IMR-90 (cell line): ENCODE measurements at regions not wholly inside any gene's neighbourhood (a gene's known extent, or its start where the extent isn't known, plus 50 kb on each side); places are given as distances from the start of the nearest gene placed in this dataset.

Experiments used
- ATAC-seq: fragments of 200-7000 bp; cut with Tn5 transposase; 2 replicates; pipeline ENCODE4 v1.9.1; 2020; ENCODE audit warnings: low read depth, mild to moderate bottlenecking, moderate library complexity
- BruUV-seq: library from RNA; stranded (reverse); fragments of 400-500 nt; replicated peaks from 2 replicates; lab custom pipeline; 2021; lab: Mats Ljungman, UMichigan
- CTCF ChIA-PET: fragments of 300-600 bp; formaldehyde crosslinking; extraction: SDS; loops from one replicate; lab custom pipeline; 2021; ENCODE audit warnings: antibody characterized with exemption; lab: Yijun Ruan, JAX
- POLR2A ChIA-PET: fragments of 300-600 bp; sonication (Branson Sonifier 250); formaldehyde crosslinking; loops from one replicate; lab custom pipeline; 2022; ENCODE audit warnings: antibody characterized with exemption; ENCODE audit not compliant: unreplicated experiment; lab: Charles Lee
- DNase-seq: peaks from one replicate; pipeline ENCODE4 v3.0.0; 2013
- H2AFZ ChIP-seq: replicated peaks from 2 replicates; pipeline ENCODE3; 2013; ENCODE audit warnings: low read length, mild to moderate bottlenecking; ENCODE audit not compliant: poor library complexity
- H2AK5ac ChIP-seq: 2 replicates; pipeline ENCODE4 v1.6.1; 2013; ENCODE audit warnings: low read depth, low read length, inconsistent platforms
- H2AK9ac ChIP-seq: replicated peaks from 2 replicates; pipeline ENCODE3; 2013; ENCODE audit warnings: mild to moderate bottlenecking, low read depth, low read length, moderate library complexity; ENCODE audit not compliant: poor library complexity
- H2BK120ac ChIP-seq: 2 replicates; pipeline ENCODE4 v1.6.1; 2013; ENCODE audit warnings: low read depth, low read length, inconsistent platforms
- H2BK15ac ChIP-seq: 3 replicates; pipeline ENCODE4 v1.6.1; 2013; ENCODE audit warnings: low read depth, low read length, inconsistent platforms
- H2BK20ac ChIP-seq: 2 replicates; pipeline ENCODE4 v1.6.1; 2013; ENCODE audit warnings: low read depth, mild to moderate bottlenecking, inconsistent platforms, low read length, moderate library complexity
- H2BK5ac ChIP-seq: 2 replicates; pipeline ENCODE4 v1.6.1; 2013; ENCODE audit warnings: mild to moderate bottlenecking, low read depth, low read length, inconsistent platforms; ENCODE audit not compliant: poor library complexity, severe bottlenecking
- H3K14ac ChIP-seq: replicated peaks from 2 replicates; pipeline ENCODE4 v1.6.1; 2013; ENCODE audit warnings: low read depth, low read length, inconsistent platforms
- H3K18ac ChIP-seq: 2 replicates; pipeline ENCODE4 v1.6.1; 2013; ENCODE audit warnings: low read depth, low read length, control low read depth
- H3K23ac ChIP-seq: 2 replicates; pipeline ENCODE4 v1.6.1; 2013; ENCODE audit warnings: low read depth, low read length, inconsistent platforms
- H3K27ac ChIP-seq: 2 replicates; pipeline ENCODE4 v1.5.1; 2013; ENCODE audit warnings: mild to moderate bottlenecking, control low read depth, low read length; ENCODE audit not compliant: insufficient read depth
- H3K27me3 ChIP-seq: 2 replicates; pipeline ENCODE4 v1.6.1; 2013; ENCODE audit warnings: low read length; ENCODE audit not compliant: control insufficient read depth, insufficient read depth
- H3K36me3 ChIP-seq: 2 replicates; pipeline ENCODE4 v1.6.1; 2013; ENCODE audit warnings: low read length, mixed read lengths; ENCODE audit not compliant: control insufficient read depth, insufficient read depth
- H3K4ac ChIP-seq: 2 replicates; pipeline ENCODE4 v1.6.1; 2013; ENCODE audit warnings: low read depth, low read length, inconsistent platforms
- H3K4me1 ChIP-seq: 2 replicates; pipeline ENCODE4 v1.6.1; 2013; ENCODE audit warnings: low read length, mixed read lengths; ENCODE audit not compliant: control insufficient read depth, insufficient read depth
- H3K4me2 ChIP-seq: 2 replicates; pipeline ENCODE4 v1.6.1; 2013; ENCODE audit warnings: low read depth, mild to moderate bottlenecking, control low read depth, low read length, moderate library complexity
- H3K4me3 ChIP-seq: 2 replicates; pipeline ENCODE4 v1.5.1; 2013; ENCODE audit warnings: low read depth, mild to moderate bottlenecking, control low read depth, low read length, moderate library complexity; ENCODE audit not compliant: insufficient read depth
- H3K56ac ChIP-seq: 2 replicates; pipeline ENCODE4 v1.6.1; 2013; ENCODE audit warnings: low read length, inconsistent platforms; ENCODE audit not compliant: insufficient read depth; ENCODE audit errors: extremely low read depth
- H3K79me1 ChIP-seq, 2 experiments: 2 replicates each; pipeline ENCODE4 v1.6.1; 2013; ENCODE audit warnings: low read length in 2 of 2, inconsistent platforms in 1 of 2, low read depth in 1 of 2
- H3K9ac ChIP-seq: 2 replicates; pipeline ENCODE4 v1.6.1; 2013; ENCODE audit warnings: low read depth, low read length, control low read depth
- H3K9me1 ChIP-seq: 2 replicates; pipeline ENCODE4 v1.6.1; 2013; ENCODE audit warnings: low read length, inconsistent platforms; ENCODE audit not compliant: insufficient read depth
- H3K9me3 ChIP-seq: 2 replicates; pipeline ENCODE4 v1.6.1; 2013; ENCODE audit warnings: low read length; ENCODE audit not compliant: control insufficient read depth, insufficient read depth
- H4K20me1 ChIP-seq: 2 replicates; pipeline ENCODE4 v1.6.1; 2013; ENCODE audit warnings: low read length, inconsistent platforms; ENCODE audit not compliant: insufficient read depth
- H4K5ac ChIP-seq: 2 replicates; pipeline ENCODE4 v1.6.1; 2013; ENCODE audit warnings: mild to moderate bottlenecking, low read depth, low read length, control low read depth
- H4K8ac ChIP-seq, 2 experiments: 2 replicates each; pipeline ENCODE4 v1.6.1; 2013; ENCODE audit warnings: low read depth in 2 of 2, low read length in 2 of 2, control low read depth in 1 of 2, inconsistent platforms in 1 of 2
- H4K91ac ChIP-seq: 2 replicates; pipeline ENCODE4 v1.6.1; 2013; ENCODE audit warnings: low read depth, low read length, inconsistent platforms; ENCODE audit not compliant: insufficient read depth
- CHD1 ChIP-seq: IDR thresholded peaks from 2 replicates; pipeline ENCODE4 v1.6.1; 2012; ENCODE audit warnings: low read depth, low read length, improper control_type of control experiment
- CTCF ChIP-seq: conservative IDR thresholded peaks from 2 replicates; pipeline ENCODE4 v1.5.1; 2012; ENCODE audit warnings: mild to moderate bottlenecking, low read depth, low read length, improper control_type of control experiment
- ELK1 ChIP-seq: fragments of 150-350 bp; IDR thresholded peaks from 2 replicates; pipeline ENCODE4 v1.6.1; 2016; ENCODE audit warnings: low read depth, mild to moderate bottlenecking, low read length, moderate library complexity, borderline replicate concordance
- MAFK ChIP-seq: IDR thresholded peaks from 2 replicates; pipeline ENCODE4 v1.6.1; 2012; ENCODE audit warnings: low read depth, low read length, improper control_type of control experiment
- MAZ ChIP-seq: IDR thresholded peaks from 2 replicates; pipeline ENCODE4 v1.6.1; 2012; ENCODE audit warnings: low read depth, mild to moderate bottlenecking, low read length, improper control_type of control experiment, moderate library complexity, borderline replicate concordance
- MXI1 ChIP-seq: IDR thresholded peaks from 2 replicates; pipeline ENCODE4 v1.6.1; 2012; ENCODE audit warnings: low read depth, mild to moderate bottlenecking, low read length, moderate library complexity, borderline replicate concordance
- NFE2L2 ChIP-seq: fragments of 150-350 bp; IDR thresholded peaks from 2 replicates; pipeline ENCODE4 v1.6.1; 2016; ENCODE audit warnings: low read depth, mild to moderate bottlenecking, low read length
- RAD21 ChIP-seq: IDR thresholded peaks from 2 replicates; pipeline ENCODE4 v1.6.1; 2012; ENCODE audit warnings: low read length, improper control_type of control experiment
- RCOR1 ChIP-seq: IDR thresholded peaks from 2 replicates; pipeline ENCODE4 v1.6.1; 2012; ENCODE audit warnings: mild to moderate bottlenecking, low read length, improper control_type of control experiment; ENCODE audit not compliant: insufficient replicate concordance
- RFX5 ChIP-seq: IDR thresholded peaks from 2 replicates; pipeline ENCODE4 v1.8.0; 2012; ENCODE audit warnings: low read depth, mild to moderate bottlenecking, low read length, moderate library complexity
- USF2 ChIP-seq: fragments of 150-350 bp; IDR thresholded peaks from 2 replicates; pipeline ENCODE4 v1.6.1; 2017; ENCODE audit warnings: mild to moderate bottlenecking, antibody characterized with exemption, low read length, low read depth
- WGBS, 2 experiments: methylation state at CpG; one replicate each; pipeline versions ENCODE4 v1.1.5 to v1.1.7; 2013; ENCODE audit warnings: missing lambda C conversion rate in 2 of 2; ENCODE audit not compliant: insufficient read length in 1 of 2; ENCODE audit errors: extremely low coverage in 2 of 2; 5-methylcytosine and 5-hydroxymethylcytosine counted together
- dilution Hi-C: fragments of 300-500 bp; cut with HindIII; formaldehyde crosslinking; loops from one replicate; pipeline ENCODE4 v1.14.3; 2018; ENCODE audit warnings: low sequenced_read_pairs; ENCODE audit not compliant: unreplicated experiment
- in situ Hi-C: fragments of 300-500 bp; cut with MboI; formaldehyde crosslinking; loops from 3 replicates; pipeline ENCODE4 v1.14.3; 2019; ENCODE audit warnings: low sequenced_read_pairs, inconsistent platforms, mixed read lengths
- intact Hi-C: fragments of 100-400 bp; cut with micrococcal nuclease; formaldehyde crosslinking; loops from 2 replicates; pipeline ENCODE4 v1.10.0; 2022

DNA sequence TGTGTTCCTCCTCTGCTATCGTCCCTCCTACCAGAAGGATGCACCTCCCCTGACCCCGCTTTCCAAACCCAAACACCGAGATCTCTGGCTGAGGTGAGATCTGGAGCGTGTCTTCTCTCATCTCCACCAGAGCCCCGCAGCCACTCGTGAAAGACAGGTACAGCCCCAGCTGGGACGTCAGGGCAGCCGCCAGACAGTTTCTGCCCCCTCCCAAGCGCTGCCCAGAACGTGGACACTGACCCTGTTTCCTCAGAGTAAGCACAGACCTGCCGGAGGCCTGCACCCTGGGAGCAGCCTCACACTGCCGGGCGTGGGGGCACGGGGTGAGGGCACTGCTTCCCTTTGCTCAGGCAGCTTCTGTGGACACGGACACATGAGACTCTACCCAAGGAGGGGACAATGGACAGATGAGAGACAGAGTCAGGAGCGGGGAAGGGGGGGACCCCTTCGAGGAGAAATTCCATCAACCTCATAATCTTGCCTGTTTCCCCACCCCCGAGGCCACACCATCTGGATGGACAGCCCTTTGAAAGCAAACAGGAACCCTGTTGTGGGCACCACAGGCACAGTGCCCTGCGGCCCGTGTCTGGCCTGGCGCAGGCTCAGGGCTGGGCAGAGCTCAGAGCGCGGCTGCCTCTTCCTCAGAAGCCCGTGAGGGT, 210.6 kb downstream of the DLL1 start:
- Histone ChIP-seq H3K9me3 (peaks cover 43% of the 10 kb centered on the region), H3K36me3 (no peaks in the 10 kb centered on the region), H2AFZ (no peak overlapping the region), H3K18ac (no peak overlapping the region), H3K4me3 (no peak overlapping the region), H3K79me1 (no peaks in the 10 kb centered on the region), H3K9ac (no peak overlapping the region), H3K4me2 (no peak overlapping the region), H3K4me1 (no peaks in the 10 kb centered on the region), H3K14ac (no peak overlapping the region), H2BK5ac (no peak overlapping the region), H4K91ac (no peak overlapping the region), H4K20me1 (no peaks in the 10 kb centered on the region), H3K27ac (no peak overlapping the region), H3K56ac (no peak overlapping the region), H2AK9ac (no peak overlapping the region), H3K27me3 (no peaks in the 10 kb centered on the region), H4K5ac (no peak overlapping the region), H2BK120ac (no peak overlapping the region), H3K23ac (no peak overlapping the region), H2AK5ac (no peak overlapping the region), H4K8ac (no peak overlapping the region), H3K4ac (no peak overlapping the region), H2BK15ac (no peak overlapping the region), H2BK20ac (no peak overlapping the region), H3K9me1 (no peaks in the 10 kb centered on the region)
- DNase-seq (no peak), ATAC-seq (no peak)
- POLR2A ChIA-PET = no interaction called here
- 79% methylated on average over 5 of the region's 24 CpGs; no CpG with 5 or more reads in 1 of the 2 experiments for WGBS, 2 experiments
- no peak for TF ChIP-seq MAFK
- TF ChIP-seq CTCF = no peak
- no peak for TF ChIP-seq USF2
- TF ChIP-seq MAZ = no peak
- TF ChIP-seq CHD1 = no peak
- TF ChIP-seq NFE2L2 = no peak
- no peak for TF ChIP-seq RAD21
- TF ChIP-seq MXI1 = no peak
- TF ChIP-seq ELK1 = no peak
- TF ChIP-seq RCOR1 = no peak
- TF ChIP-seq RFX5 = no peak
- intact Hi-C loops (no loop called here), dilution Hi-C loops (no loop called here), in situ Hi-C loops (no loop called here)
- no TSS peak for BruUV-seq
- CTCF ChIA-PET = no interaction called here
